GM12878 (cell line): ENCODE measurements at regions not wholly inside any gene's neighbourhood (a gene's known extent, or its start where the extent isn't known, plus 50 kb on each side); places are given as distances from the start of the nearest gene placed in this dataset.

Experiments used
- ATAC-seq: fragments of 200-7000 bp; cut with Tn5 transposase; 3 replicates; pipeline ENCODE4 v1.9.1; 2020; ENCODE audit warnings: mild to moderate bottlenecking, moderate library complexity
- BruUV-seq: library from RNA; stranded (reverse); fragments of 400-500 nt; replicated peaks from 2 replicates; lab custom pipeline; 2021; lab: Mats Ljungman, UMichigan
- CTCF ChIA-PET: fragments of 300-600 bp; sonication (Branson Sonifier 250); formaldehyde crosslinking; extraction: SDS; loops from one replicate; lab custom pipeline; 2021; ENCODE audit warnings: inconsistent platforms; lab: Yijun Ruan, JAX
- POLR2A ChIA-PET: fragments of 350-600 bp; formaldehyde crosslinking; extraction: SDS; loops from one replicate; lab custom pipeline; 2021; ENCODE audit warnings: inconsistent platforms; lab: Charles Lee
- RAD21 ChIA-PET: fragments of 300-600 bp; sonication (Branson Sonifier 250); formaldehyde crosslinking; loops from one replicate; lab custom pipeline; 2023; ENCODE audit warnings: antibody characterized with exemption; ENCODE audit not compliant: unreplicated experiment; lab: Charles Lee
- SMC1A ChIA-PET: fragments of 300-600 bp; sonication (Branson Sonifier 250); formaldehyde crosslinking; loops from one replicate; lab custom pipeline; 2023; ENCODE audit not compliant: unreplicated experiment, uncharacterized antibody; lab: Charles Lee
- DNase-seq: peaks from one replicate; pipeline ENCODE4 v3.0.0-alpha.2; 2011; ENCODE audit warnings: low read depth, low spot score
- FAIRE-seq: peaks from 3 replicates; lab custom pipeline; 2011; peaks lifted over from hg19 to GRCh38; lab: Jason Lieb, UNC
- H2AFZ ChIP-seq: 2 replicates; pipeline ENCODE4 v1.6.0; 2011; ENCODE audit warnings: low read depth, low read length, control low read depth; ENCODE audit not compliant: control insufficient read depth
- H3K27ac ChIP-seq: 2 replicates; pipeline ENCODE4 v1.5.1; 2011; ENCODE audit warnings: control low read depth; ENCODE audit not compliant: control insufficient read depth, insufficient read depth
- H3K27me3 ChIP-seq, 2 experiments: replicated peaks in 1 of 2; 2 replicates each; pipeline versions ENCODE4 v1.6.0 to v1.6.1; 2011; ENCODE audit warnings: low read length in 1 of 2; ENCODE audit not compliant: control insufficient read depth in 2 of 2, insufficient read depth in 2 of 2
- H3K36me3 ChIP-seq, 2 experiments: 2 replicates each; pipeline ENCODE4 v1.5.1; 2011; ENCODE audit warnings: low read length in 1 of 2; ENCODE audit not compliant: control insufficient read depth in 2 of 2, insufficient read depth in 2 of 2
- H3K4me1 ChIP-seq: 2 replicates; pipeline ENCODE4 v1.6.1; 2011; ENCODE audit warnings: mild to moderate bottlenecking, low read length, moderate library complexity, mixed read lengths; ENCODE audit not compliant: control insufficient read depth, insufficient read depth
- H3K4me2 ChIP-seq: 2 replicates; pipeline ENCODE4 v1.6.0; 2011; ENCODE audit warnings: control low read depth; ENCODE audit not compliant: control insufficient read depth, insufficient read depth
- H3K4me3 ChIP-seq: fragments of 200-600 bp; sonication (generic); 2 replicates; pipeline ENCODE4 v1.5.1; 2016
- H3K79me2 ChIP-seq: 2 replicates; pipeline ENCODE4 v1.6.0; 2011; ENCODE audit warnings: low read length; ENCODE audit not compliant: control insufficient read depth, insufficient read depth
- H3K9ac ChIP-seq: 2 replicates; pipeline ENCODE4 v1.8.0; 2011; ENCODE audit warnings: low read length, control low read depth, mixed read lengths; ENCODE audit not compliant: control insufficient read depth, insufficient read depth
- H3K9me3 ChIP-seq: replicated peaks from 3 replicates; pipeline ENCODE4 v1.5.1; 2011; ENCODE audit warnings: mild to moderate bottlenecking, low read length; ENCODE audit not compliant: control insufficient read depth, insufficient read depth
- H4K20me1 ChIP-seq: 2 replicates; pipeline ENCODE4 v1.6.0; 2011; ENCODE audit not compliant: control insufficient read depth, insufficient read depth
- BCLAF1 ChIP-seq: fragments of 450-650 bp; IDR thresholded peaks from 2 replicates; pipeline ENCODE4 v1.6.1; 2017; ENCODE audit warnings: antibody characterized with exemption, mild to moderate bottlenecking, moderate library complexity
- JUNB ChIP-seq: IDR thresholded peaks from 2 replicates; pipeline ENCODE4 v1.6.1; 2016; ENCODE audit warnings: antibody characterized with exemption, mild to moderate bottlenecking
- PKNOX1 ChIP-seq: fragments of 450-650 bp; IDR thresholded peaks from 2 replicates; pipeline ENCODE4 v1.6.1; 2016; ENCODE audit warnings: mild to moderate bottlenecking
- PRDM15 ChIP-seq: fragments of 450-650 bp; formaldehyde crosslinking; IDR thresholded peaks from 2 replicates; pipeline ENCODE4 v1.4.0; 2020; ENCODE audit warnings: mild to moderate bottlenecking, moderate library complexity
- SP1 ChIP-seq: IDR thresholded peaks from one replicate; pipeline ENCODE4 v1.6.1; 2011; ENCODE audit warnings: low read depth, low read length
- SUZ12 ChIP-seq: fragments of 200-600 bp; sonication (generic); IDR thresholded peaks from one replicate; pipeline ENCODE4 v1.6.1; 2018; ENCODE audit warnings: antibody characterized with exemption, mild to moderate bottlenecking; ENCODE audit not compliant: unreplicated experiment
- WGBS: methylation state at CpG from one replicate; pipeline ENCODE4 v1.1.6; 2016; ENCODE audit warnings: low lambda C conversion rate; ENCODE audit not compliant: insufficient replicate concordance, insufficient coverage; ENCODE audit errors: missing lambda C conversion rate; 5-methylcytosine and 5-hydroxymethylcytosine counted together
- in situ Hi-C: fragments of 300-500 bp; cut with MboI; formaldehyde crosslinking; loops from 9 replicates; pipeline ENCODE4 v1.14.3; 2018; ENCODE audit warnings: mixed read lengths
- intact Hi-C: fragments of 100-400 bp; cut with micrococcal nuclease; formaldehyde crosslinking; loops from one replicate; pipeline ENCODE4 v1.14.2; 2022; ENCODE audit not compliant: unreplicated experiment

GRCh38 chr12:115185506-115185905 is 501.5 kb upstream of the TBX3 start:
- Histone ChIP-seq H3K4me1 (no peaks in the 10 kb centered on the region), H3K9ac (no peak overlapping the region), H3K9me3 (no peaks in the 10 kb centered on the region), H3K27me3 (no peaks in the 10 kb centered on the region), H3K4me3 (no peak overlapping the region), H3K4me2 (no peak overlapping the region), H3K79me2 (no peaks in the 10 kb centered on the region), H2AFZ (no peak overlapping the region), H3K27ac (no peak overlapping the region), H3K36me3 (no peaks in the 10 kb centered on the region), H4K20me1 (no peaks in the 10 kb centered on the region)
- ATAC-seq: no peak
- ChIA-PET CTCF (no interaction called here), RAD21 (no interaction called here), SMC1A (no interaction called here), POLR2A (no interaction called here)
- DNase-seq: no peak
- WGBS: 0% methylated on average over 4 of the region's 4 CpGs
- in situ Hi-C loops (no loop called here), intact Hi-C loops (no loop called here)
- no peak for FAIRE-seq
- no TSS peak for BruUV-seq
- TF ChIP-seq SP1 (no peak), SUZ12 (no peak), PKNOX1 (no peak), PRDM15 (CRISPR knock-in tag) (no peak), JUNB (no peak), BCLAF1 (no peak)
